GM18520 (cell line): ENCODE measurements at regions not wholly inside any gene's neighbourhood (a gene's known extent, or its start where the extent isn't known, plus 50 kb on each side); places are given as distances from the start of the nearest gene placed in this dataset.
"Not testable (repeated sequence)": the region's sequence is repeated elsewhere in the genome, so short reads cannot be mapped to it uniquely, and the experiment has no call there.

Experiments used
- ATAC-seq: cut with Tn5 transposase; IDR thresholded peaks from one replicate; pipeline ENCODE4 v1.9.1; 2021; ENCODE audit not compliant: unreplicated experiment

- no peak for ATAC-seq
Observed at GRCh38 chr4:126604268-126604867, 1028.4 kb upstream of the INTU start.

GRCh38 chr4:126610933-126611332 is 1021.8 kb upstream of the INTU start:
- ATAC-seq = no peak

GRCh38 chr4:126611900-126612299 is 1020.9 kb upstream of the INTU start:
- no peak for ATAC-seq

- no peak for ATAC-seq
Observed at GRCh38 chr4:126614356-126614855, 1018.4 kb upstream of the INTU start.

GRCh38 chr4:126616795-126617194 is 1016.0 kb upstream of the INTU start:
- no peak for ATAC-seq

- ATAC-seq = no peak
Observed at GRCh38 chr4:126627255-126627654, 1005.5 kb upstream of the INTU start.

GRCh38 chr4:126628933-126629332 is 1003.8 kb upstream of the INTU start:
- no peak for ATAC-seq

- ATAC-seq = no peak
Observed at GRCh38 chr4:126630230-126630629, 1002.5 kb upstream of the INTU start.

GRCh38 chr4:126633306-126633705 is 999.5 kb upstream of the INTU start:
- no peak for ATAC-seq

- no peak for ATAC-seq
Observed at GRCh38 chr4:126637706-126638105, 995.1 kb upstream of the INTU start.

- no peak for ATAC-seq
Observed at GRCh38 chr4:126647320-126647719, 985.4 kb upstream of the INTU start.

GRCh38 chr4:126647756-126648397 is 984.9 kb upstream of the INTU start:
- ATAC-seq = no peak

- no peak for ATAC-seq
Observed at GRCh38 chr4:126658411-126658810, 974.3 kb upstream of the INTU start.

- no peak for ATAC-seq
Observed at GRCh38 chr4:126661194-126661593, 971.6 kb upstream of the INTU start.

GRCh38 chr4:126664839-126665238 is 967.9 kb upstream of the INTU start:
- ATAC-seq = no peak

GRCh38 chr4:126670038-126670437 is 962.7 kb upstream of the INTU start:
- ATAC-seq = not testable (repeated sequence)

GRCh38 chr4:126678618-126679017 is 954.1 kb upstream of the INTU start:
- ATAC-seq = no peak

- no peak for ATAC-seq
Observed at GRCh38 chr4:126679303-126679702, 953.5 kb upstream of the INTU start.

GRCh38 chr4:126682250-126682649 is 950.5 kb upstream of the INTU start:
- ATAC-seq = no peak

GRCh38 chr4:126686491-126686890 is 946.3 kb upstream of the INTU start:
- no peak for ATAC-seq

GRCh38 chr4:126687655-126688358 is 945.0 kb upstream of the INTU start:
- ATAC-seq = no peak

- ATAC-seq = no peak
Observed at GRCh38 chr4:126691797-126692196, 941.0 kb upstream of the INTU start.
